ENCODE measurements at regions not wholly inside any gene's neighbourhood (a gene's known extent, or its start where the extent isn't known, plus 50 kb on each side); places are given as distances from the start of the nearest gene placed in this dataset.

- H3K27me3 ChIP-seq (replicated peaks; ENCODE audit: control insufficient read depth, insufficient read depth, low read length) = no peaks in the 10 kb centered on the region
- H3K36me3 ChIP-seq (ENCODE audit: control insufficient read depth, insufficient read depth, low read length) = no peaks in the 10 kb centered on the region
- DNase-seq (ENCODE audit: extremely low read depth, insufficient read length) = no peak
- no peak overlapping the region for H3K4me3 ChIP-seq (replicated peaks; ENCODE audit: low read depth, low read length)
- TF ChIP-seq, protein P1, sequence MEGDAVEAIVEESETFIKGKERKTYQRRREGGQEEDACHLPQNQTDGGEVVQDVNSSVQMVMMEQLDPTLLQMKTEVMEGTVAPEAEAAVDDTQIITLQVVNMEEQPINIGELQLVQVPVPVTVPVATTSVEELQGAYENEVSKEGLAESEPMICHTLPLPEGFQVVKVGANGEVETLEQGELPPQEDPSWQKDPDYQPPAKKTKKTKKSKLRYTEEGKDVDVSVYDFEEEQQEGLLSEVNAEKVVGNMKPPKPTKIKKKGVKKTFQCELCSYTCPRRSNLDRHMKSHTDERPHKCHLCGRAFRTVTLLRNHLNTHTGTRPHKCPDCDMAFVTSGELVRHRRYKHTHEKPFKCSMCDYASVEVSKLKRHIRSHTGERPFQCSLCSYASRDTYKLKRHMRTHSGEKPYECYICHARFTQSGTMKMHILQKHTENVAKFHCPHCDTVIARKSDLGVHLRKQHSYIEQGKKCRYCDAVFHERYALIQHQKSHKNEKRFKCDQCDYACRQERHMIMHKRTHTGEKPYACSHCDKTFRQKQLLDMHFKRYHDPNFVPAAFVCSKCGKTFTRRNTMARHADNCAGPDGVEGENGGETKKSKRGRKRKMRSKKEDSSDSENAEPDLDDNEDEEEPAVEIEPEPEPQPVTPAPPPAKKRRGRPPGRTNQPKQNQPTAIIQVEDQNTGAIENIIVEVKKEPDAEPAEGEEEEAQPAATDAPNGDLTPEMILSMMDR (IDR thresholded peaks at IDR 0.05; ENCODE audit: insufficient read depth, low read length, poor library complexity, severe bottlenecking) = no peak
These were observed 439.0 kb downstream of the HS3ST3B1 start for GRCh38 chr17:14739656-14740431.

DNA sequence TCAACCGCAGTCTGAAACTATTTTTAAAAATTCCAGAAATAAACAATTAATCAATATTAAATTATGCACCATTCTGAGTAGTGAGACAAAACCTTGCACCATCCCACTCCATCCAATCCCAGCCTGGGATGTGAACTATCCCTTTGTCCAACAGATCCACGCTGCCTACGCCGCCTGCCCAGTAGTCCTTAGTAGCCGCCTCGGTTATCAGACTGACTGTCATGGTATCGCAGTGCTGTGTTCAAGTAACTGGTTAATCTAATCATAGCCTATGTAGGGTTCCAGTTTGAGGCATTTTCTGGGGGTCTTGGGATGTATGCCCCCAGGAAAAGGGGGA is 437.7 kb downstream of the HS3ST3B1 start:
- no peak for DNase-seq (ENCODE audit: extremely low read depth, insufficient read length)
- Histone ChIP-seq H3K27me3 (replicated peaks; ENCODE audit: control insufficient read depth, insufficient read depth, low read length) (no peaks in the 10 kb centered on the region), H3K4me3 (replicated peaks; ENCODE audit: low read depth, low read length) (no peak overlapping the region), H3K36me3 (ENCODE audit: control insufficient read depth, insufficient read depth, low read length) (no peaks in the 10 kb centered on the region)
- TF ChIP-seq, protein P1 (IDR thresholded peaks at IDR 0.05; ENCODE audit: insufficient read depth, low read length, poor library complexity, severe bottlenecking) = no peak

DNA sequence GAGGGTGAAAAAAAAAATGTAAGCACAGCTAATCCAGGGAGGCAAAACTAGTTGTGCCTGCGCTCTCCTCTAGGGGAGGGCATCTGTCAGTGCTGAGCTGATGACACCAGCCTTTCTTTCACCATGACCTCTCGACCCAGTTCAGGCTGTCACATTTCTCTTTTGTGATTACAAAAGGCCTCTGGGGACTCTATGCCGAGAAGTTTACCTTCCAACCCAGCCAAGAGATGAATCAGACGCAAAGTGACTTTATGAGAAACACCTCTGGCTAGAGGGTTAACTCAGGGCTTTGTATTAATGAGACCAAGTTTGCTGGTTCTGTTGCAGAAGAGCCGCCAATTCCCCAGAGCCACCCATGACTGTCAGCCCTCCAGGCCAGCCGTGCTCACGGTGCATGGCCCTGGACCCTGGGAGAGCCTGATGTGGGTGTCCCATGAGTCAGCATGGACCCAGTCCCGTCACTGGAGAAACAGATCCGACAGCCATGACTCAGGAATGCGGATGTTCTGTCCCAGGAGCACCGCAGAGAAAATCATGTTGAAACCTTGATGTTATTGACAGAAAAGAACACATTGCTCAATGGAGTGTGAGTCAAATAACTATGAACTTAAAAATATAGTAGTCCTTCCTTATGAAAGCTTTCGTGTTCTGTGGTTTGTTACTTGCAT is 437.2 kb downstream of the HS3ST3B1 start:
- DNase-seq (ENCODE audit: extremely low read depth, insufficient read length) = no peak
- no peak overlapping the region for H3K4me3 ChIP-seq (replicated peaks; ENCODE audit: low read depth, low read length)

DNA sequence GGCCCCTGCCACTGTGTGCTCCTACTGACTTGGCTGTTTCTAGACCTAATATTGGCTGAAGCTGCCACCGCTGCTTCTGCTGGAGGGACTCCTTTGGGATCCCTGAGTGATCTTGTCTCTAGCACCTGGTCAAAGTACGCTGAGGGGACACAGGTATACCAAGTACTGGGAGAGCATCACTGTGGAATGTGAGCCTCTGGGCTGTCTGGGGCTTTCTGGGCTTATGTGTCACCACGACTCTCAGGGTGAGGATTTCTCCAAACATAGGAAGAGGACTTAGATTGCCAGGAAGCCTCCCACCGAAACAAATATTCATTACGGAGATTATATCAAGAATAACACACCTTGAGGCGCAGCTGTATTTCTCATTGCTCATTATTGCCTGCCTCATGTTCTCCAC is 435.8 kb downstream of the HS3ST3B1 start:
- no peaks in the 10 kb centered on the region for H3K27me3 ChIP-seq (replicated peaks; ENCODE audit: control insufficient read depth, insufficient read depth, low read length)
- H3K4me3 ChIP-seq (replicated peaks; ENCODE audit: low read depth, low read length) = no peak overlapping the region
- TF ChIP-seq, protein P1 (IDR thresholded peaks at IDR 0.05; ENCODE audit: insufficient read depth, low read length, poor library complexity, severe bottlenecking) = no peak
- H3K36me3 ChIP-seq (ENCODE audit: control insufficient read depth, insufficient read depth, low read length) = no peaks in the 10 kb centered on the region
- no peak for DNase-seq (ENCODE audit: extremely low read depth, insufficient read length)

More for the DNA sequence above, 437.2 kb downstream of the HS3ST3B1 start:
- TF ChIP-seq, protein P1 (IDR thresholded peaks at IDR 0.05; ENCODE audit: insufficient read depth, low read length, poor library complexity, severe bottlenecking) = no peak
- Histone ChIP-seq H3K36me3 (ENCODE audit: control insufficient read depth, insufficient read depth, low read length) (no peaks in the 10 kb centered on the region), H3K27me3 (replicated peaks; ENCODE audit: control insufficient read depth, insufficient read depth, low read length) (no peaks in the 10 kb centered on the region)

GRCh38 chr17:14733376-14733775 is 432.5 kb downstream of the HS3ST3B1 start:
- Histone ChIP-seq H3K4me3 (replicated peaks; ENCODE audit: low read depth, low read length) (no peak overlapping the region), H3K27me3 (replicated peaks; ENCODE audit: control insufficient read depth, insufficient read depth, low read length) (no peaks in the 10 kb centered on the region), H3K36me3 (ENCODE audit: control insufficient read depth, insufficient read depth, low read length) (no peaks in the 10 kb centered on the region)
- TF ChIP-seq, protein P1 (IDR thresholded peaks at IDR 0.05; ENCODE audit: insufficient read depth, low read length, poor library complexity, severe bottlenecking) = no peak
- no peak for DNase-seq (ENCODE audit: extremely low read depth, insufficient read length)
